GM10248 (cell line): ENCODE measurements at regions not wholly inside any gene's neighbourhood (a gene's known extent, or its start where the extent isn't known, plus 50 kb on each side); places are given as distances from the start of the nearest gene placed in this dataset.

Source experiments
- CTCF ChIA-PET: fragments of 300-600 bp; sonication (Branson Sonifier 250); formaldehyde crosslinking; extraction: SDS; loops from one replicate; lab custom pipeline; 2021; ENCODE audit warnings: antibody characterized with exemption; lab: Yijun Ruan, JAX
- POLR2A ChIA-PET: fragments of 350-650 bp; sonication (Branson Sonifier 250); formaldehyde crosslinking; extraction: SDS; loops from one replicate; lab custom pipeline; 2020; ENCODE audit warnings: antibody characterized with exemption; lab: Yijun Ruan, JAX
- DNase-seq: peaks from one replicate; pipeline ENCODE4 v3.0.0; 2012; ENCODE audit errors: extremely low spot score
- TF ChIP-seq, protein P1 (sequence below): IDR thresholded peaks from 2 replicates; pipeline ENCODE4 v1.5.1; 2012; ENCODE audit warnings: mild to moderate bottlenecking, low read depth; ENCODE audit errors: extremely low read depth, missing control alignments, control extremely low read depth

DNA sequence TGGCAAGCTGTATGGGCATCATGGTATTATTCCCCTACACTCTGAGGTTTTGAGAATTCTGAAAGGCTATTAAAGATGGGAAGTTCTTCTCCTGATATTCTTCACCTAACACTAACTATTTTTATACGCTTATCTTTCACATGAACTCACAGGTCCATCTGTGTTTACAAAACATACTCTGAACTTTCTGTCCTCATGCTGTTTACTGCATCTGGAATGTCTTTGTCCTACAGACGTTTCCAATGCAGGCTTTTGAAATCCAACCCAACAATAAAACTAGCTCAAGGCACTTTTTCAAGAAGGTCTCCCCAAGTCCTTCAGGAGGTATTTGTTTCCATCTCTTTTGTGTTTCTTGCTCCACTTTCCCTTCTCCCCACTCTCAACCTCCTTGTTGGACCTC is 60.5 kb upstream of the MLIP start:
- CTCF ChIA-PET: interaction anchor here (1.7 kb wide), 1 partner anchor 21 kb away, joined by 6 read pairs; no protein-coding TSS in a partner anchor

DNA sequence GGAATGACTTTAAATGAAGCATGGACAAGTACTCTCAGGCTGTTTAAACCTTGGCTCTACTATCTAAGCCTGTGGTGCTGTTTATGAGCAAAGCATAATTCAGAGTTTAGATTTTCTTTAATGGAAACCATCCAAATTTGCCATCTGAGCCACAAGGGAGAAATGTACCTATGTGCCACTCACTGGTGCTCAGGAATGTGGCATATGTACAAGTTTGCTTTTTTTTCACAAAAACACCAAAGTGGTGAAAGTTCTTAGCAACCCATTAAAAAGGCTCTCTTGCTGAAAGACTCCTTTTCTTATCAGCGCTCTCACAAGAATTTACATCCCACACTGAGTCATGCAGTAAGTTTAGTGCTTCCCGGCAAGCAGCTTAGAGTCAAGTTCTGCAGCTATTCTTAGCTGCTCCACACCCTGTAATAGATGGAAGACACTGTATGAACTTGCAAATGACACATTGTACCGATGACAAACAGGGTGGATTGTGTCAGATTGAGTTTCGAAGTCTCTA is 57.3 kb upstream of the MLIP start:
- ChIA-PET POLR2A (no interaction called here), CTCF (no interaction called here)
- TF ChIP-seq, protein P1, sequence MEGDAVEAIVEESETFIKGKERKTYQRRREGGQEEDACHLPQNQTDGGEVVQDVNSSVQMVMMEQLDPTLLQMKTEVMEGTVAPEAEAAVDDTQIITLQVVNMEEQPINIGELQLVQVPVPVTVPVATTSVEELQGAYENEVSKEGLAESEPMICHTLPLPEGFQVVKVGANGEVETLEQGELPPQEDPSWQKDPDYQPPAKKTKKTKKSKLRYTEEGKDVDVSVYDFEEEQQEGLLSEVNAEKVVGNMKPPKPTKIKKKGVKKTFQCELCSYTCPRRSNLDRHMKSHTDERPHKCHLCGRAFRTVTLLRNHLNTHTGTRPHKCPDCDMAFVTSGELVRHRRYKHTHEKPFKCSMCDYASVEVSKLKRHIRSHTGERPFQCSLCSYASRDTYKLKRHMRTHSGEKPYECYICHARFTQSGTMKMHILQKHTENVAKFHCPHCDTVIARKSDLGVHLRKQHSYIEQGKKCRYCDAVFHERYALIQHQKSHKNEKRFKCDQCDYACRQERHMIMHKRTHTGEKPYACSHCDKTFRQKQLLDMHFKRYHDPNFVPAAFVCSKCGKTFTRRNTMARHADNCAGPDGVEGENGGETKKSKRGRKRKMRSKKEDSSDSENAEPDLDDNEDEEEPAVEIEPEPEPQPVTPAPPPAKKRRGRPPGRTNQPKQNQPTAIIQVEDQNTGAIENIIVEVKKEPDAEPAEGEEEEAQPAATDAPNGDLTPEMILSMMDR: no peak
- no peak for DNase-seq

More for the DNA sequence above, 60.5 kb upstream of the MLIP start:
- POLR2A ChIA-PET: no interaction called here
- TF ChIP-seq, protein P1: no peak
- no peak for DNase-seq

DNA sequence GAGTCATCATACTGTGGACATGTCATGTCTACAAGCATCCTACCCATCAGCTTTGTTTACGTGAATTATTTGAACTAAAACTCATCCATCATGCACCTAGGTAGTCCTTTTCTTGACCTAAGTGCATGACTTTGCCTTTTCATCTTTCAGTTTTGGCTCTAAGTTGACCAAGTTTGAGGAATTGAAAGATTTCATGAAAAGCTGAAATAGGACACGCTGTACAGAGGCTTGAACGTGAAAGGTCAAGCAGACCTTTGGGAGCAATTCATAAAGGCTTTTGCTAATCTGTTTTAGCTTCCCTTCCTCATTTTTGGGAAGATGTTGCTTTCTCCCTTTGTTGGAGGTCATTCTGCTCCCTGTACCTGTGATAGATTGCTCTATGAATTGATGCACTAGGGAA is 55.1 kb upstream of the MLIP start:
- ChIA-PET CTCF (interaction anchor here (1.0 kb wide), 1 partner anchor 15 kb away, joined by 4 read pairs; no protein-coding TSS in a partner anchor), POLR2A (no interaction called here)
- TF ChIP-seq, protein P1: no peak

DNA sequence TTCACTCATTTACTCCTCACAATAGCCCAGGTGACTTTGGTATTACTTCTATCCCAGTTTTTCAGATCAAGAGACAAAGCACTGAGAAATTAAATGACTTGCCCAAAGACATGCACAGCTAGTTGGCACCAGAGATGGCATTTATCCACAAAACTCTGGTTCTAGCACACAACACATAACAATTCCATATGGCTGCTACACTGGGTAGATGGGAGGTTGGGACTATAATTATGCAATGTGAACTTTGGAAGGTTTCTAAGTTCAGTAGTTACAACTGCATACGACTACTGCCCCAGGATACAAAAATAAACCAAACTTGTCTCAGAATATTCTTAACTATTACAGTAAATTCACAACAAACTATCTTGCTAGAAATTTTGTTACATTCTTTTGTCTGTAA is 54.2 kb upstream of the MLIP start:
- no peak for DNase-seq
- TF ChIP-seq, protein P1: no peak
- CTCF ChIA-PET: interaction anchor here (0.8 kb wide), 1 partner anchor 14 kb away, joined by 3 read pairs; no protein-coding TSS in a partner anchor
- POLR2A ChIA-PET: no interaction called here

More for the DNA sequence above, 55.1 kb upstream of the MLIP start:
- no peak for DNase-seq

DNA sequence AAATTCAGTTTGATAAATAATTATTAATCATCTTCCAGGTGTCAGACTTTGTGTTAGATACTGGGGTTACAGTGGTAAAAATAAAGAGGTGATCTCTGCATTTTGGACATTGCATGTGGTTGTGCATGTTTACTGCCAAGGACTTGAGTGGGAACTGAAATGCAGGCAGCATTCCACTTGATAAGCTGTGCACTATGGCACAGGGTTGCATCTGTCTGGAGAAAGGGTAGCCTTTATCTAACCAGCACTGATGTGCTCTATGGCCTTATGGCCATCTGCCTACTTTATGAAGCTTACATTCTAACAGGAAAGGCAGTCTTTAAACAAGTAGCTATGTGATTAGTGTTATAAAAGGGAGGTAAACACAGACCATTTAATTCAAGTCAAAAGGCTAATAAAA is 53.0 kb upstream of the MLIP start:
- DNase-seq: no peak
- CTCF ChIA-PET: interaction anchor here (1.5 to 2.3 kb wide), 2 partner anchors 14 to 17 kb away, joined by 5 read pairs; no protein-coding TSS in a partner anchor
- POLR2A ChIA-PET: no interaction called here
- TF ChIP-seq, protein P1: no peak

DNA sequence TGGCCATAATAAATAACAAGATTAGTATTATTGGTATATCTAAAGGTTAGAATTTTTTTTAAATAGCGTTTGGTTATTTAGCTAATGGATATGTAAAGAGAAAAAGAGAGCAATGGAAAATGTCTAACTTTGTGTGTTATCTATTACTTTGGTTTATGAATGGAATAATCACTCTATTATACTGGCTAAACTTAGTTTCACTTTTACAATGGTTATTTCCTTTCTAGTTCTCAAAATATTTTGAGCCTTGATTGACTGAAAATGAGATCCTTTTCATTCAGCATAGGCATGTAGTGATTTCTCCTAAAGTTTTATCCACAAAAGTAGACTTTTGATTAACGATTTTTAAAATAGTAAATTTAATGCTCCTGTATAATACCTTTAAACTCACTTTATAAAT is 51.6 kb upstream of the MLIP start:
- no peak for DNase-seq
- ChIA-PET CTCF (interaction anchor here (2.3 kb wide), 1 partner anchor 15 kb away, joined by 5 read pairs; no protein-coding TSS in a partner anchor), POLR2A (no interaction called here)
- TF ChIP-seq, protein P1: no peak
